ENCODE measurements at regions not wholly inside any gene's neighbourhood (a gene's known extent, or its start where the extent isn't known, plus 50 kb on each side); places are given as distances from the start of the nearest gene placed in this dataset.

- no peak for ATAC-seq
- H3K4me3 ChIP-seq = no peak overlapping the region
- TF ChIP-seq CTCF (IDR thresholded peaks at IDR 0.05 in 4 of 5, conservative IDR thresholded peaks at IDR 0.05 in 1 of 5) (no peak), POLR2A (IDR thresholded peaks at IDR 0.05) (no peak)
- in situ Hi-C loops (cut with MboI; ENCODE audit: low sequenced_read_pairs in 4 of 4) = no loop called here
- H3K27ac ChIP-seq = no peak overlapping the region
- H3K9me3 ChIP-seq = no peaks in the 10 kb centered on the region
- H3K4me1 ChIP-seq = no peaks in the 10 kb centered on the region
- intact Hi-C loops (cut with DNase I; ENCODE audit: low total_unique reads) = no loop called here
- no peak for DNase-seq
- H3K36me3 ChIP-seq = no peaks in the 10 kb centered on the region
- H3K27me3 ChIP-seq = no peaks in the 10 kb centered on the region
These were observed 98.9 kb downstream of the OLIG3 start for GRCh38 chr6:137395316-137395715.

GRCh38 chr6:137391061-137391814 lies 103.0 kb downstream of the OLIG3 start:
- intact Hi-C loops (cut with DNase I; ENCODE audit: low total_unique reads) (no loop called here), in situ Hi-C loops (cut with MboI; ENCODE audit: low sequenced_read_pairs in 4 of 4) (no loop called here)
- ATAC-seq (no peak), DNase-seq (no peak)
- Histone ChIP-seq H3K9me3 (no peaks in the 10 kb centered on the region), H3K4me3 (no peak overlapping the region), H3K4me1 (no peaks in the 10 kb centered on the region), H3K27me3 (no peaks in the 10 kb centered on the region), H3K27ac (no peak overlapping the region), H3K36me3 (no peaks in the 10 kb centered on the region)
- TF ChIP-seq CTCF (IDR thresholded peaks at IDR 0.05 in 4 of 5, conservative IDR thresholded peaks at IDR 0.05 in 1 of 5) (no peak), POLR2A (IDR thresholded peaks at IDR 0.05) (no peak)

GRCh38 chr6:137390334-137390733 lies 103.9 kb downstream of the OLIG3 start:
- intact Hi-C loops (cut with DNase I; ENCODE audit: low total_unique reads) (no loop called here), in situ Hi-C loops (cut with MboI; ENCODE audit: low sequenced_read_pairs in 4 of 4) (no loop called here)
- Histone ChIP-seq H3K27me3 (no peaks in the 10 kb centered on the region), H3K4me1 (no peaks in the 10 kb centered on the region), H3K36me3 (no peaks in the 10 kb centered on the region), H3K9me3 (no peaks in the 10 kb centered on the region), H3K27ac (no peak overlapping the region), H3K4me3 (no peak overlapping the region)
- no peak for TF ChIP-seq CTCF (IDR thresholded peaks at IDR 0.05 in 4 of 5, conservative IDR thresholded peaks at IDR 0.05 in 1 of 5)
- no peak for TF ChIP-seq POLR2A (IDR thresholded peaks at IDR 0.05)
- ATAC-seq = no peak
- DNase-seq = no peak

- Histone ChIP-seq H3K9me3 (no peaks in the 10 kb centered on the region), H3K36me3 (no peaks in the 10 kb centered on the region), H3K4me1 (no peaks in the 10 kb centered on the region), H3K4me3 (no peak overlapping the region), H3K27ac (no peak overlapping the region), H3K27me3 (no peaks in the 10 kb centered on the region)
- no peak for ATAC-seq
- TF ChIP-seq CTCF (IDR thresholded peaks at IDR 0.05 in 4 of 5, conservative IDR thresholded peaks at IDR 0.05 in 1 of 5) (no peak), POLR2A (IDR thresholded peaks at IDR 0.05) (no peak)
- in situ Hi-C loops (cut with MboI; ENCODE audit: low sequenced_read_pairs in 4 of 4) (no loop called here), intact Hi-C loops (cut with DNase I; ENCODE audit: low total_unique reads) (no loop called here)
- DNase-seq = no peak
These were observed 105.0 kb downstream of the OLIG3 start for GRCh38 chr6:137389150-137389704.

Data from gastrocnemius medialis (tissue), 4 donors.